Neural cell (in vitro differentiated cells): ENCODE measurements at regions not wholly inside any gene's neighbourhood (a gene's known extent, or its start where the extent isn't known, plus 50 kb on each side); places are given as distances from the start of the nearest gene placed in this dataset.

Experiments
- H2AFZ ChIP-seq: fragments of 200-600, 300-800 bp; sonication (generic), shearing (Covaris generic); 2 replicates; pipeline ENCODE4 v1.6.0; 2014; ENCODE audit warnings: low read depth, mild to moderate bottlenecking, antibody characterized with exemption, low read length, moderate library complexity
- H3F3A ChIP-seq: fragments of 200-600 bp; shearing (Covaris generic); 2 replicates; pipeline ENCODE4 v1.6.1; 2016; ENCODE audit warnings: mild to moderate bottlenecking, moderate library complexity, mixed read lengths, antibody characterized with exemption, low read length; ENCODE audit not compliant: insufficient read depth, poor library complexity, severe bottlenecking
- H3K27ac ChIP-seq: fragments of 200-600, 300-800 bp; sonication (generic), shearing (Covaris generic); 2 replicates; pipeline ENCODE4 v1.5.1; 2014; ENCODE audit warnings: mild to moderate bottlenecking, low read length, moderate library complexity
- H3K27me3 ChIP-seq: fragments of 300-800, 200-600 bp; sonication (generic), shearing (Covaris generic); 2 replicates; pipeline ENCODE4 v1.6.0; 2014; ENCODE audit warnings: mild to moderate bottlenecking, low read depth, low read length, moderate library complexity; ENCODE audit not compliant: insufficient read depth
- H3K36me3 ChIP-seq: fragments of 300-800, 200-600 bp; sonication (generic), shearing (Covaris generic); 2 replicates; pipeline ENCODE4 v1.5.1; 2014; ENCODE audit warnings: mild to moderate bottlenecking, antibody characterized with exemption, low read length, moderate library complexity; ENCODE audit not compliant: insufficient read depth
- H3K4me2 ChIP-seq: fragments of 300-800, 200-600 bp; sonication (generic), shearing (Covaris generic); 2 replicates; pipeline ENCODE4 v1.6.0; 2014; ENCODE audit warnings: mild to moderate bottlenecking, low read length
- H3K4me3 ChIP-seq: fragments of 300-800, 200-600 bp; sonication (generic), shearing (Covaris generic); 2 replicates; pipeline ENCODE4 v1.5.1; 2014; ENCODE audit warnings: mild to moderate bottlenecking, low read length, moderate library complexity
- H3K79me2 ChIP-seq: fragments of 200-600 bp; shearing (Covaris generic); replicated peaks from 2 replicates; pipeline ENCODE4 v1.6.0; 2014; ENCODE audit warnings: mild to moderate bottlenecking, low read length, moderate library complexity; ENCODE audit not compliant: insufficient read depth
- H3K9ac ChIP-seq: fragments of 300-800, 200-600 bp; sonication (generic), shearing (Covaris generic); 2 replicates; pipeline ENCODE4 v1.6.1; 2016; ENCODE audit warnings: mild to moderate bottlenecking, low read length, mixed read lengths
- H3K9me2 ChIP-seq: fragments of 200-600 bp; shearing (Covaris generic); 2 replicates; pipeline ENCODE4 v1.6.1; 2016; ENCODE audit warnings: mild to moderate bottlenecking, low read length, mixed read lengths; ENCODE audit not compliant: insufficient read depth
- H3K9me3 ChIP-seq: fragments of 200-600, 300-800 bp; sonication (generic), shearing (Covaris generic); 2 replicates; pipeline ENCODE4 v1.6.1; 2016; ENCODE audit warnings: mild to moderate bottlenecking, mixed run types, low read length, moderate library complexity, mixed read lengths
- H4K20me1 ChIP-seq: fragments of 200-600 bp; shearing (Covaris generic); 2 replicates; pipeline ENCODE4 v1.6.1; 2016; ENCODE audit warnings: mild to moderate bottlenecking, mixed run types; ENCODE audit not compliant: insufficient read depth
- CTCF ChIP-seq: fragments of 450-650 bp; IDR thresholded peaks from 2 replicates; pipeline ENCODE4 v1.5.1; 2014; ENCODE audit warnings: antibody characterized with exemption, mild to moderate bottlenecking, moderate library complexity; ENCODE audit not compliant: poor library complexity, severe bottlenecking
- EP300 ChIP-seq: fragments of 450-650 bp; conservative IDR thresholded peaks from 2 replicates; pipeline ENCODE4 v1.6.1; 2014; ENCODE audit warnings: antibody characterized with exemption, mild to moderate bottlenecking, moderate library complexity; ENCODE audit not compliant: poor library complexity, severe bottlenecking
- EZH2 ChIP-seq: fragments of 200-600, 300-800 bp; shearing (Covaris generic), sonication (generic); IDR thresholded peaks from 2 replicates; pipeline ENCODE4 v1.6.1; 2014; ENCODE audit warnings: antibody characterized with exemption, low read length, borderline replicate concordance, mild to moderate bottlenecking; ENCODE audit not compliant: insufficient read depth, poor library complexity, severe bottlenecking
- MXI1 ChIP-seq: fragments of 450-650 bp; conservative IDR thresholded peaks from 2 replicates; pipeline ENCODE4 v1.6.1; 2014; ENCODE audit warnings: antibody characterized with exemption, mild to moderate bottlenecking; ENCODE audit not compliant: poor library complexity, severe bottlenecking
- POLR2AphosphoS5 ChIP-seq: IDR thresholded peaks from 2 replicates; pipeline ENCODE4 v1.6.1; 2012
- RAD21 ChIP-seq: fragments of 450-650 bp; conservative IDR thresholded peaks from 2 replicates; pipeline ENCODE4 v1.6.1; 2014; ENCODE audit warnings: antibody characterized with exemption, mild to moderate bottlenecking, moderate library complexity
- REST ChIP-seq: IDR thresholded peaks from 2 replicates; pipeline ENCODE4 v1.6.1; 2012; ENCODE audit warnings: borderline replicate concordance
- SMC3 ChIP-seq: fragments of 450-650 bp; conservative IDR thresholded peaks from 2 replicates; pipeline ENCODE4 v1.6.1; 2014; ENCODE audit warnings: antibody characterized with exemption, mild to moderate bottlenecking, moderate library complexity; ENCODE audit not compliant: poor library complexity
- TAF1 ChIP-seq: IDR thresholded peaks from 2 replicates; pipeline ENCODE4 v1.6.1; 2012; ENCODE audit warnings: low read depth

GRCh38 chr2:181370126-181370525 lies 87.1 kb upstream of the ITGA4 start:
- H3F3A ChIP-seq: no peaks in the 10 kb centered on the region
- H2AFZ ChIP-seq: no peak overlapping the region
- H3K27me3 ChIP-seq: no peaks in the 10 kb centered on the region
- no peak overlapping the region for H3K9ac ChIP-seq
- no peak overlapping the region for H3K27ac ChIP-seq
- no peaks in the 10 kb centered on the region for H4K20me1 ChIP-seq
- TF ChIP-seq SMC3 (no peak), CTCF (no peak), POLR2AphosphoS5 (no peak)
- no peak overlapping the region for H3K4me2 ChIP-seq
- H3K9me3 ChIP-seq: no peaks in the 10 kb centered on the region
- H3K79me2 ChIP-seq: no peaks in the 10 kb centered on the region
- H3K9me2 ChIP-seq: no peaks in the 10 kb centered on the region
- no peaks in the 10 kb centered on the region for H3K36me3 ChIP-seq
- H3K4me3 ChIP-seq: no peak overlapping the region

GRCh38 chr2:181371195-181371594 lies 86.0 kb upstream of the ITGA4 start:
- Histone ChIP-seq H3K4me3 (no peak overlapping the region), H3K36me3 (no peaks in the 10 kb centered on the region), H3F3A (no peaks in the 10 kb centered on the region), H3K27me3 (no peaks in the 10 kb centered on the region), H3K27ac (no peak overlapping the region), H3K9ac (no peak overlapping the region), H2AFZ (no peak overlapping the region), H3K79me2 (no peaks in the 10 kb centered on the region), H3K4me2 (no peak overlapping the region), H4K20me1 (no peaks in the 10 kb centered on the region), H3K9me2 (no peaks in the 10 kb centered on the region), H3K9me3 (no peaks in the 10 kb centered on the region)
- no peak for TF ChIP-seq RAD21
- no peak for TF ChIP-seq TAF1
- TF ChIP-seq MXI1: no peak
- no peak for TF ChIP-seq SMC3
- no peak for TF ChIP-seq REST
- TF ChIP-seq POLR2AphosphoS5: no peak
- no peak for TF ChIP-seq EZH2
- TF ChIP-seq EP300: no peak
- TF ChIP-seq CTCF: no peak
